ENCODE measurements at regions not wholly inside any gene's neighbourhood (a gene's known extent, or its start where the extent isn't known, plus 50 kb on each side); places are given as distances from the start of the nearest gene placed in this dataset.

DNA sequence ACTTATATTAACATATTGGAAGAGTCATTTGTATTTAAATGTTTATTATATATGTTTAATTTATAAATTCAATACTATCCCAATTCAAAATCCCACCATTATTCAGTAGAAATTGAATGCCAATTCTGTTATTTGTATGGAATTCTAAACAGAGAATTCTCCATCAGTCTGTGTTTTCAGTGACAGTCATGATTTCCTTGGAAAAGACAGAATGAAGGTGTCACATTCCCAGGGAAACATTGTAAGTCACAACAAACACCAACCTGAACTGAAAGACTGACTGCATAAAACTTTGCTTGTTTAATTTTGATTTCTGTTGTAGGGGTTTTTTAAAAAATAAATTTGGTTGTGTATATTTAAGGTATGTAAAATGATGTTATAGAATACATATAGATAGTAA, 769.8 kb upstream of the BCHE start:
- no peaks in the 10 kb centered on the region for H3K27me3 ChIP-seq (ENCODE audit: control insufficient read depth in 2 of 2, insufficient read depth in 2 of 2, low read length in 2 of 2)
- POLR2A ChIA-PET: no interaction called here

More for the DNA sequence above, 769.8 kb upstream of the BCHE start:
- intact Hi-C loops (cut with micrococcal nuclease) (no loop called here), in situ Hi-C loops (cut with MboI) (no loop called here)
- H3K79me2 ChIP-seq (ENCODE audit: control insufficient read depth, insufficient read depth, low read length): no peaks in the 10 kb centered on the region
- H3K4me2 ChIP-seq (ENCODE audit: insufficient read depth, low read length): no peak overlapping the region
- no TSS peak for BruUV-seq (replicated peaks)
- ATAC-seq: no peak
- no peak for DNase-seq (ENCODE audit: extremely low read depth in 1 of 4, low spot score in 3 of 4)
- H2AFZ ChIP-seq (ENCODE audit: low read depth, low read length): no peak overlapping the region
- no peak overlapping the region for H3K9ac ChIP-seq (ENCODE audit: insufficient read depth in 1 of 2, low read depth in 2 of 2, low read length in 2 of 2)
- H3K4me3 ChIP-seq: no peak overlapping the region
- no peak for FAIRE-seq
- TF ChIP-seq, protein P1, sequence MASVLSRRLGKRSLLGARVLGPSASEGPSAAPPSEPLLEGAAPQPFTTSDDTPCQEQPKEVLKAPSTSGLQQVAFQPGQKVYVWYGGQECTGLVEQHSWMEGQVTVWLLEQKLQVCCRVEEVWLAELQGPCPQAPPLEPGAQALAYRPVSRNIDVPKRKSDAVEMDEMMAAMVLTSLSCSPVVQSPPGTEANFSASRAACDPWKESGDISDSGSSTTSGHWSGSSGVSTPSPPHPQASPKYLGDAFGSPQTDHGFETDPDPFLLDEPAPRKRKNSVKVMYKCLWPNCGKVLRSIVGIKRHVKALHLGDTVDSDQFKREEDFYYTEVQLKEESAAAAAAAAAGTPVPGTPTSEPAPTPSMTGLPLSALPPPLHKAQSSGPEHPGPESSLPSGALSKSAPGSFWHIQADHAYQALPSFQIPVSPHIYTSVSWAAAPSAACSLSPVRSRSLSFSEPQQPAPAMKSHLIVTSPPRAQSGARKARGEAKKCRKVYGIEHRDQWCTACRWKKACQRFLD (CRISPR knock-in tag; IDR thresholded peaks at IDR 0.05): no peak
- no peak for TF ChIP-seq TSC22D4 (tag; IDR thresholded peaks at IDR 0.05)
- TF ChIP-seq, protein P2, sequence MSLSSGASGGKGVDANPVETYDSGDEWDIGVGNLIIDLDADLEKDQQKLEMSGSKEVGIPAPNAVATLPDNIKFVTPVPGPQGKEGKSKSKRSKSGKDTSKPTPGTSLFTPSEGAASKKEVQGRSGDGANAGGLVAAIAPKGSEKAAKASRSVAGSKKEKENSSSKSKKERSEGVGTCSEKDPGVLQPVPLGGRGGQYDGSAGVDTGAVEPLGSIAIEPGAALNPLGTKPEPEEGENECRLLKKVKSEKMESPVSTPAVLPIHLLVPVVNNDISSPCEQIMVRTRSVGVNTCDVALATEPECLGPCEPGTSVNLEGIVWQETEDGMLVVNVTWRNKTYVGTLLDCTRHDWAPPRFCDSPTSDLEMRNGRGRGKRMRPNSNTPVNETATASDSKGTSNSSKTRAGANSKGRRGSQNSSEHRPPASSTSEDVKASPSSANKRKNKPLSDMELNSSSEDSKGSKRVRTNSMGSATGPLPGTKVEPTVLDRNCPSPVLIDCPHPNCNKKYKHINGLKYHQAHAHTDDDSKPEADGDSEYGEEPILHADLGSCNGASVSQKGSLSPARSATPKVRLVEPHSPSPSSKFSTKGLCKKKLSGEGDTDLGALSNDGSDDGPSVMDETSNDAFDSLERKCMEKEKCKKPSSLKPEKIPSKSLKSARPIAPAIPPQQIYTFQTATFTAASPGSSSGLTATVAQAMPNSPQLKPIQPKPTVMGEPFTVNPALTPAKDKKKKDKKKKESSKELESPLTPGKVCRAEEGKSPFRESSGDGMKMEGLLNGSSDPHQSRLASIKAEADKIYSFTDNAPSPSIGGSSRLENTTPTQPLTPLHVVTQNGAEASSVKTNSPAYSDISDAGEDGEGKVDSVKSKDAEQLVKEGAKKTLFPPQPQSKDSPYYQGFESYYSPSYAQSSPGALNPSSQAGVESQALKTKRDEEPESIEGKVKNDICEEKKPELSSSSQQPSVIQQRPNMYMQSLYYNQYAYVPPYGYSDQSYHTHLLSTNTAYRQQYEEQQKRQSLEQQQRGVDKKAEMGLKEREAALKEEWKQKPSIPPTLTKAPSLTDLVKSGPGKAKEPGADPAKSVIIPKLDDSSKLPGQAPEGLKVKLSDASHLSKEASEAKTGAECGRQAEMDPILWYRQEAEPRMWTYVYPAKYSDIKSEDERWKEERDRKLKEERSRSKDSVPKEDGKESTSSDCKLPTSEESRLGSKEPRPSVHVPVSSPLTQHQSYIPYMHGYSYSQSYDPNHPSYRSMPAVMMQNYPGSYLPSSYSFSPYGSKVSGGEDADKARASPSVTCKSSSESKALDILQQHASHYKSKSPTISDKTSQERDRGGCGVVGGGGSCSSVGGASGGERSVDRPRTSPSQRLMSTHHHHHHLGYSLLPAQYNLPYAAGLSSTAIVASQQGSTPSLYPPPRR (CRISPR knock-in tag; IDR thresholded peaks at IDR 0.05; ENCODE audit: borderline replicate concordance): no peak
- TF ChIP-seq MYC (IDR thresholded peaks at IDR 0.05; ENCODE audit: low read depth, low read length): no peak
- no peak for TF ChIP-seq MYC (CRISPR knock-in tag; IDR thresholded peaks at IDR 0.05; ENCODE audit: borderline replicate concordance, low read depth)
- no peak for TF ChIP-seq MNT (conservative IDR thresholded peaks at IDR 0.05)
- TF ChIP-seq ZBTB17 (CRISPR knock-in tag; IDR thresholded peaks at IDR 0.05): no peak
- no peaks in the 10 kb centered on the region for H3K9me3 ChIP-seq (replicated peaks; ENCODE audit: control insufficient read depth, insufficient read depth, low read depth, low read length)
- no peak overlapping the region for H3K27ac ChIP-seq (ENCODE audit: extremely low read depth, low read depth, low read length)
- no peaks in the 10 kb centered on the region for H3K4me1 ChIP-seq (replicated peaks in 1 of 2; ENCODE audit: control insufficient read depth in 2 of 2, insufficient read depth in 2 of 2, low read length in 2 of 2)
- CTCF ChIA-PET (ENCODE audit: low intra/inter-chr PET ratio): no interaction called here
- H3K9me1 ChIP-seq (ENCODE audit: control insufficient read depth, insufficient read depth, low read length): no peaks in the 10 kb centered on the region
- H4K20me1 ChIP-seq (replicated peaks; ENCODE audit: control insufficient read depth, insufficient read depth, low read length): no peaks in the 10 kb centered on the region
- H3K36me3 ChIP-seq (ENCODE audit: control insufficient read depth, insufficient read depth, low read length): no peaks in the 10 kb centered on the region

Data from K562 (cell line).